Small intestine (tissue), 7 donors: ENCODE measurements at regions not wholly inside any gene's neighbourhood (a gene's known extent, or its start where the extent isn't known, plus 50 kb on each side); places are given as distances from the start of the nearest gene placed in this dataset.
A peak's percentile ranks its signal among the peaks of the same experiment; 100 is the strongest.

Source experiments
- DNase-seq, 2 donors: peaks; one replicate each; pipeline versions ENCODE4 v3.0.0 to v3.0.0-alpha.2; 2013
- FAIRE-seq: peaks from 2 replicates; lab custom pipeline; 2012; peaks lifted over from hg19 to GRCh38; lab: Jason Lieb, UNC
- H3K27ac ChIP-seq, 3 donors: one replicate each; pipeline ENCODE4 v1.5.1; 2013; ENCODE audit warnings: low read length in 2 of 3, mild to moderate bottlenecking in 2 of 3, control low read depth in 1 of 3, inconsistent platforms in 1 of 3, low read depth in 1 of 3, moderate library complexity in 1 of 3
- H3K27me3 ChIP-seq, 3 donors: one replicate each; pipeline ENCODE4 v1.6.1; 2013; ENCODE audit warnings: low read length in 3 of 3, inconsistent platforms in 1 of 3; ENCODE audit not compliant: control insufficient read depth in 3 of 3, insufficient read depth in 3 of 3
- H3K36me3 ChIP-seq, 3 donors: one replicate each; pipeline ENCODE4 v1.6.1; 2013; ENCODE audit warnings: low read length in 3 of 3, inconsistent platforms in 1 of 3, low read depth in 1 of 3, mild to moderate bottlenecking in 1 of 3, moderate library complexity in 1 of 3; ENCODE audit not compliant: control insufficient read depth in 3 of 3, insufficient read depth in 2 of 3
- H3K4me1 ChIP-seq, 3 donors: one replicate each; pipeline ENCODE4 v1.6.1; 2013; ENCODE audit warnings: low read length in 2 of 3, inconsistent platforms in 1 of 3, low read depth in 1 of 3, mild to moderate bottlenecking in 1 of 3, moderate library complexity in 1 of 3; ENCODE audit not compliant: control insufficient read depth in 3 of 3, insufficient read depth in 2 of 3
- H3K4me3 ChIP-seq, 3 donors: one replicate each; pipeline ENCODE4 v1.5.1; 2013; ENCODE audit warnings: low read length in 3 of 3, control low read depth in 1 of 3, inconsistent platforms in 1 of 3, low read depth in 1 of 3, mild to moderate bottlenecking in 1 of 3, moderate library complexity in 1 of 3
- H3K9me3 ChIP-seq, 2 donors: one replicate each; pipeline ENCODE4 v1.6.1; 2013; ENCODE audit warnings: low read depth in 1 of 2, low read length in 1 of 2; ENCODE audit not compliant: control insufficient read depth in 2 of 2, insufficient read depth in 1 of 2
- WGBS, 3 donors: extraction: QIAGEN DNeasy Blood & Tissue Kit; methylation state at CpG; one replicate each; pipeline ENCODE4 v1.1.7; 2013; 5-methylcytosine and 5-hydroxymethylcytosine counted together
- donor health status: healthy with polysubstance abuse.
- donor health status: control.
- donor health status: control.
- donor health status: Bipolar disorder and iron deficiency.
- donor health status: healthy.

GRCh38 chr3:152203652-152204051 lies 65.1 kb upstream of the MBNL1 start:
- Histone ChIP-seq H3K9me3 (peaks cover 0 to 7% of the 10 kb centered on the region in 2 donors), H3K27me3 (no peaks in the 10 kb centered on the region), H3K4me3 (peak overlapping the region in 1 of 3 donors; percentile 11), H3K27ac (peak overlapping the region in 2 of 3 donors; percentile 63 to 73), H3K36me3 (no peaks in the 10 kb centered on the region), H3K4me1 (peaks cover 2 to 26% (median 3%) of the 10 kb centered on the region in 3 donors)
- WGBS, 3 donors: 0 to 30% (median 11%) methylated on average over 1 of the region's 1 CpG
- FAIRE-seq (no peak), DNase-seq (peak in 1 of 2 donors; percentile 41)

GRCh38 chr3:152204218-152204617 lies 64.5 kb upstream of the MBNL1 start:
- H3K9me3 ChIP-seq: peaks cover 0 to 7% of the 10 kb centered on the region in 2 donors
- no peak overlapping the region for H3K4me3 ChIP-seq
- H3K4me1 ChIP-seq: peaks cover 2 to 26% (median 3%) of the 10 kb centered on the region in 3 donors
- 31 to 38% (median 36%) methylated on average over 2 of the region's 2 CpGs for WGBS, 3 donors
- H3K27me3 ChIP-seq: no peaks in the 10 kb centered on the region
- FAIRE-seq (peak; percentile 19), DNase-seq (no peak)
- peak overlapping the region in 2 of 3 donors; percentile 20 to 63 for H3K27ac ChIP-seq
- H3K36me3 ChIP-seq: no peaks in the 10 kb centered on the region

GRCh38 chr3:152205097-152205593 lies 63.6 kb upstream of the MBNL1 start:
- no peaks in the 10 kb centered on the region for H3K36me3 ChIP-seq
- peaks cover 0 to 7% of the 10 kb centered on the region in 2 donors for H3K9me3 ChIP-seq
- DNase-seq: no peak
- FAIRE-seq: no peak
- peak overlapping the region; percentile 44 to 87 (median 71) for H3K27ac ChIP-seq
- peaks cover 2 to 26% (median 3%) of the 10 kb centered on the region in 3 donors for H3K4me1 ChIP-seq
- peak overlapping the region in 1 of 3 donors; percentile 27 for H3K4me3 ChIP-seq
- H3K27me3 ChIP-seq: no peaks in the 10 kb centered on the region
- WGBS, 3 donors: 61 to 84% (median 69%) methylated on average over 3 of the region's 3 CpGs

GRCh38 chr3:152206243-152206760 lies 62.4 kb upstream of the MBNL1 start:
- H3K36me3 ChIP-seq: no peaks in the 10 kb centered on the region
- DNase-seq (peak; percentile 41 to 72), FAIRE-seq (no peak)
- WGBS, 3 donors: 37 to 69% (median 38%) methylated on average over 3 of the region's 3 CpGs
- H3K4me1 ChIP-seq: peaks cover 2 to 26% (median 3%) of the 10 kb centered on the region in 3 donors
- H3K4me3 ChIP-seq: no peak overlapping the region
- H3K27me3 ChIP-seq: no peaks in the 10 kb centered on the region
- H3K27ac ChIP-seq: no peak overlapping the region
- H3K9me3 ChIP-seq: peaks cover 0 to 7% of the 10 kb centered on the region in 2 donors

GRCh38 chr3:152208439-152208838 lies 60.3 kb upstream of the MBNL1 start:
- WGBS, 3 donors: 78 to 92% (median 91%) methylated on average over 2 of the region's 2 CpGs
- H3K4me1 ChIP-seq: peaks cover 2 to 21% (median 3%) of the 10 kb centered on the region in 3 donors
- no peak for FAIRE-seq

GRCh38 chr3:152209060-152209459 lies 59.7 kb upstream of the MBNL1 start:
- H3K4me1 ChIP-seq: peaks cover 2 to 21% (median 3%) of the 10 kb centered on the region in 3 donors
- WGBS, 3 donors: 91 to 92% (median 92%) methylated on average over 2 of the region's 2 CpGs
- no peak for FAIRE-seq

More at GRCh38 chr3:152208439-152208838, 60.3 kb upstream of the MBNL1 start:
- no peaks in the 10 kb centered on the region for H3K36me3 ChIP-seq
- H3K9me3 ChIP-seq: peaks cover 0 to 7% of the 10 kb centered on the region in 2 donors
- no peak overlapping the region for H3K4me3 ChIP-seq
- no peak for DNase-seq
- no peak overlapping the region for H3K27ac ChIP-seq
- H3K27me3 ChIP-seq: no peaks in the 10 kb centered on the region

GRCh38 chr3:152209776-152210175 lies 59.0 kb upstream of the MBNL1 start:
- H3K27me3 ChIP-seq: no peaks in the 10 kb centered on the region
- no peaks in the 10 kb centered on the region for H3K36me3 ChIP-seq
- H3K9me3 ChIP-seq: peaks cover 0 to 7% of the 10 kb centered on the region in 2 donors
- 76 to 95% (median 93%) methylated on average over 5 of the region's 5 CpGs for WGBS, 3 donors
- H3K4me1 ChIP-seq: peaks cover 2 to 18% (median 3%) of the 10 kb centered on the region in 3 donors
- DNase-seq (no peak), FAIRE-seq (no peak)
- H3K4me3 ChIP-seq: no peak overlapping the region
- H3K27ac ChIP-seq: no peak overlapping the region

More at GRCh38 chr3:152209060-152209459, 59.7 kb upstream of the MBNL1 start:
- no peak for DNase-seq
- H3K9me3 ChIP-seq: peaks cover 0 to 7% of the 10 kb centered on the region in 2 donors
- H3K27ac ChIP-seq: no peak overlapping the region
- H3K36me3 ChIP-seq: no peaks in the 10 kb centered on the region
- H3K4me3 ChIP-seq: no peak overlapping the region
- no peaks in the 10 kb centered on the region for H3K27me3 ChIP-seq

GRCh38 chr3:152210697-152211096 lies 58.0 kb upstream of the MBNL1 start:
- no peak overlapping the region for H3K27ac ChIP-seq
- DNase-seq (no peak), FAIRE-seq (no peak)
- peaks cover 0 to 7% of the 10 kb centered on the region in 2 donors for H3K9me3 ChIP-seq
- peaks cover 2 to 12% (median 3%) of the 10 kb centered on the region in 3 donors for H3K4me1 ChIP-seq
- WGBS, 3 donors: 80 to 88% (median 88%) methylated on average over 2 of the region's 2 CpGs
- no peaks in the 10 kb centered on the region for H3K27me3 ChIP-seq
- H3K4me3 ChIP-seq: no peak overlapping the region
- H3K36me3 ChIP-seq: no peaks in the 10 kb centered on the region
